ENCODE measurements at regions not wholly inside any gene's neighbourhood (a gene's known extent, or its start where the extent isn't known, plus 50 kb on each side); places are given as distances from the start of the nearest gene placed in this dataset.
A peak's percentile ranks its signal among the peaks of the same experiment; 100 is the strongest.

- Histone ChIP-seq H3K27me3 (no peaks in the 10 kb centered on the region), H3K27ac (no peak overlapping the region), H3K36me3 (no peaks in the 10 kb centered on the region), H3K4me1 (no peaks in the 10 kb centered on the region), H3K4me3 (no peak overlapping the region), H3K9me3 (replicated peaks) (no peaks in the 10 kb centered on the region)
- no peak for DNase-seq
Measured at GRCh38 chr13:109644069-109644750, 142.2 kb downstream of the IRS2 start.

- no peak overlapping the region for H3K4me3 ChIP-seq
- H3K27ac ChIP-seq: no peak overlapping the region
- no peaks in the 10 kb centered on the region for H3K4me1 ChIP-seq
- no peaks in the 10 kb centered on the region for H3K27me3 ChIP-seq
- H3K36me3 ChIP-seq: no peaks in the 10 kb centered on the region
- no peak for DNase-seq
- H3K9me3 ChIP-seq (replicated peaks): no peaks in the 10 kb centered on the region
Measured at GRCh38 chr13:109642358-109642757, 144.0 kb downstream of the IRS2 start.

- DNase-seq: no peak
- no peak overlapping the region for H3K4me3 ChIP-seq
- no peak overlapping the region for H3K27ac ChIP-seq
Measured at GRCh38 chr13:109636736-109637135, 149.6 kb downstream of the IRS2 start.

GRCh38 chr13:109631069-109631468 is 155.3 kb downstream of the IRS2 start:
- Histone ChIP-seq H3K27ac (no peak overlapping the region), H3K9me3 (replicated peaks) (no peaks in the 10 kb centered on the region), H3K36me3 (no peaks in the 10 kb centered on the region), H3K4me1 (no peaks in the 10 kb centered on the region), H3K27me3 (no peaks in the 10 kb centered on the region), H3K4me3 (no peak overlapping the region)
- no peak for DNase-seq

More at GRCh38 chr13:109636736-109637135, 149.6 kb downstream of the IRS2 start:
- no peaks in the 10 kb centered on the region for H3K9me3 ChIP-seq (replicated peaks)
- H3K27me3 ChIP-seq: no peaks in the 10 kb centered on the region
- no peaks in the 10 kb centered on the region for H3K4me1 ChIP-seq
- H3K36me3 ChIP-seq: no peaks in the 10 kb centered on the region

GRCh38 chr13:109630271-109630670 is 156.1 kb downstream of the IRS2 start:
- DNase-seq: no peak
- H3K4me3 ChIP-seq: no peak overlapping the region
- H3K36me3 ChIP-seq: no peaks in the 10 kb centered on the region
- no peaks in the 10 kb centered on the region for H3K27me3 ChIP-seq
- H3K4me1 ChIP-seq: no peaks in the 10 kb centered on the region
- no peaks in the 10 kb centered on the region for H3K9me3 ChIP-seq (replicated peaks)
- no peak overlapping the region for H3K27ac ChIP-seq

- Histone ChIP-seq H3K9me3 (replicated peaks) (no peaks in the 10 kb centered on the region), H3K36me3 (no peaks in the 10 kb centered on the region), H3K4me1 (no peaks in the 10 kb centered on the region), H3K4me3 (no peak overlapping the region), H3K27me3 (no peaks in the 10 kb centered on the region), H3K27ac (no peak overlapping the region)
- no peak for DNase-seq
Measured at GRCh38 chr13:109629737-109630136, 156.6 kb downstream of the IRS2 start.

- H3K36me3 ChIP-seq: no peaks in the 10 kb centered on the region
- no peak overlapping the region for H3K27ac ChIP-seq
- no peak overlapping the region for H3K4me3 ChIP-seq
- no peaks in the 10 kb centered on the region for H3K9me3 ChIP-seq (replicated peaks)
- H3K27me3 ChIP-seq: no peaks in the 10 kb centered on the region
- DNase-seq: no peak
- H3K4me1 ChIP-seq: no peaks in the 10 kb centered on the region
Measured at GRCh38 chr13:109628251-109628699, 158.1 kb downstream of the IRS2 start.

- H3K27ac ChIP-seq: no peak overlapping the region
- no peak overlapping the region for H3K4me3 ChIP-seq
- H3K9me3 ChIP-seq (replicated peaks): no peaks in the 10 kb centered on the region
- no peaks in the 10 kb centered on the region for H3K36me3 ChIP-seq
- no peaks in the 10 kb centered on the region for H3K27me3 ChIP-seq
- no peak for DNase-seq
- H3K4me1 ChIP-seq: no peaks in the 10 kb centered on the region
Measured at GRCh38 chr13:109627649-109628048, 158.7 kb downstream of the IRS2 start.

GRCh38 chr13:109626386-109627171 is 159.8 kb downstream of the IRS2 start:
- Histone ChIP-seq H3K27ac (no peak overlapping the region), H3K36me3 (no peaks in the 10 kb centered on the region), H3K4me3 (no peak overlapping the region), H3K4me1 (no peaks in the 10 kb centered on the region), H3K9me3 (replicated peaks) (no peaks in the 10 kb centered on the region), H3K27me3 (no peaks in the 10 kb centered on the region)
- no peak for DNase-seq

- H3K27me3 ChIP-seq: no peaks in the 10 kb centered on the region
- H3K27ac ChIP-seq: no peak overlapping the region
- H3K4me1 ChIP-seq: no peaks in the 10 kb centered on the region
- no peak overlapping the region for H3K4me3 ChIP-seq
- H3K36me3 ChIP-seq: no peaks in the 10 kb centered on the region
- H3K9me3 ChIP-seq (replicated peaks): no peaks in the 10 kb centered on the region
- no peak for DNase-seq
Measured at GRCh38 chr13:109625156-109625555, 161.2 kb downstream of the IRS2 start.

- H3K27ac ChIP-seq: no peak overlapping the region
- H3K27me3 ChIP-seq: no peaks in the 10 kb centered on the region
- no peaks in the 10 kb centered on the region for H3K9me3 ChIP-seq (replicated peaks)
- no peak overlapping the region for H3K4me3 ChIP-seq
- no peak for DNase-seq
- no peaks in the 10 kb centered on the region for H3K4me1 ChIP-seq
- H3K36me3 ChIP-seq: no peaks in the 10 kb centered on the region
Measured at GRCh38 chr13:109622006-109622405, 164.4 kb downstream of the IRS2 start.

- Histone ChIP-seq H3K36me3 (no peaks in the 10 kb centered on the region), H3K27ac (no peak overlapping the region), H3K27me3 (0 out of 2 replicates have a peak, but pooled peaks cover 3% of the 10 kb centered on the region), H3K4me1 (no peaks in the 10 kb centered on the region), H3K9me3 (replicated peaks) (no peaks in the 10 kb centered on the region), H3K4me3 (no peak overlapping the region)
- DNase-seq: no peak
Measured at GRCh38 chr13:109615721-109616420, 170.5 kb downstream of the IRS2 start.

GRCh38 chr13:109611912-109612691 is 174.3 kb downstream of the IRS2 start:
- H3K27me3 ChIP-seq: 0 out of 2 replicates have a peak, but pooled peaks cover 3% of the 10 kb centered on the region

GRCh38 chr13:109610517-109610916 is 175.9 kb downstream of the IRS2 start:
- H3K4me3 ChIP-seq: no peak overlapping the region
- peak; percentile 33 to 49 for DNase-seq
- H3K4me1 ChIP-seq: no peaks in the 10 kb centered on the region
- H3K27me3 ChIP-seq: 0 out of 2 replicates have a peak, but pooled peaks cover 3% of the 10 kb centered on the region
- no peak overlapping the region for H3K27ac ChIP-seq
- H3K9me3 ChIP-seq (replicated peaks): no peaks in the 10 kb centered on the region
- H3K36me3 ChIP-seq: no peaks in the 10 kb centered on the region

More at GRCh38 chr13:109611912-109612691, 174.3 kb downstream of the IRS2 start:
- H3K36me3 ChIP-seq: no peaks in the 10 kb centered on the region
- no peaks in the 10 kb centered on the region for H3K9me3 ChIP-seq (replicated peaks)
- H3K27ac ChIP-seq: no peak overlapping the region
- H3K4me3 ChIP-seq: no peak overlapping the region
- H3K4me1 ChIP-seq: no peaks in the 10 kb centered on the region
- DNase-seq: no peak
